GM21576 (cell line): ENCODE measurements at regions not wholly inside any gene's neighbourhood (a gene's known extent, or its start where the extent isn't known, plus 50 kb on each side); places are given as distances from the start of the nearest gene placed in this dataset.

ENCODE experiments used
- ATAC-seq: cut with Tn5 transposase; IDR thresholded peaks from one replicate; pipeline ENCODE4 v1.9.1; 2021; ENCODE audit warnings: mild to moderate bottlenecking, moderate library complexity; ENCODE audit not compliant: unreplicated experiment

DNA sequence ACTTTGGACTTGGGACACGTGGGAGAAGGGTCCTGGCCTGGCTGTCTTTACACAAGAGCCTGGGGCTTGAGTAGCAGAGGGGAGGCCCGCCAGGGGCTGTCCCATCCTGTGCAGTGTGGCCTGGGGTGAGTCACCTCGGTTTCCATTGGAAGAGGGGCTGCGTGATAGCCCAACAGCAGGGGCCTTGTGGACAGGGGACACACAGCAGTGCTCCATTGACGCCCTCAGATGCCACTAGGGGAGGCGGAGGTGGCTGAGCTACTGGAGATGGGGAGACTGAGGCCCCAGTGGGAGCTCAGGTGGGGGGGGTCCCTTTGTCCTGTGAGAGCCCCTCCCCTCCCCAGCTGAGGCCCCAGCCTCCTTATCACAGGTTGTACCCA lies 50.0 kb upstream of the RNU6ATAC start:
- ATAC-seq: no peak

DNA sequence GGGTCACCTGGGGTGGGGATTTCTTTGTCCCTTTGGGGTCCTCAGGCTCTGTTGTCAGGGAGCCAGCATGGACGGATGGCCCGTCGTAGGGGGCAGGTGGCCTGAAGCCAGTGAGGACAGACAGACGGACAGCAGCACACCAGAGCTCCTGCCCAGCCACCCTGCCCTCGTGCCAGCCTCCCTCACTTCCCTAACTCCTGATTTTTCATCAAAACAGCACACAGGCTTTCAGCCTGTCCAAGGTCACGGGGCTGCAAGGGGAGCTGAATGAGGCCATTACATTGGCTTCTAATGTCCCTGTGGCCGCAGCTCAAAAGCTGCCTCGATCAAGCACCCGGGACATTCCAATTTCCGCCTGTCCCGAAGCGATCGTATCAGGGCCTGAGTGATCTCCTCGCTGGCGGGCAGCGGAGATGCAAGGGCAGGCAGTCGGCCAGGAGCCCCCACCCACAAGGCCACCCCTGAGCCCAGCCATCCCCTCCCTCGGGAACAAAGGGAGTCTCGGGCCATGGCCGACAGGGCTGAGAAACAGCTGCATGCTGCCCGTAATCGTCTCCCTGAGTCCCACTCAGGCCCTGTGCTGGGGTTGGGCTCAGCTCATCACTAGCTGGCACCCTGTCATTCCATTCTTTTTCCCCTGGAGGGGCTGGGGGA lies 50.5 kb upstream of the RNU6ATAC start:
- ATAC-seq: no peak

DNA sequence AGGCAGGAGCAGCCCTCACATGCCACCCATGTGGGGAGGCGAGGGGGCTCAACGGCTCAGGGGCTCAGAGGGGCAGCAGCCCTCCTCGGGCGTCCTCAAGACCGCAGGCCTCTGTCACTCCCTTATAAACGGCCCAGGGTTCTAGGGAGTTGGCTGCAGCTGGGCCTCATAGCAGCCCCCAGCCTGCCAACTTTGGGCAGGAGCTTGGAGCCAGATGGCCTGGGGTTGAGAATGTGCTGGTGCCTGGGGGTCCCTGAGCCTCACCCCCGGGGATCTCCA lies 51.0 kb upstream of the RNU6ATAC start:
- ATAC-seq: no peak

DNA sequence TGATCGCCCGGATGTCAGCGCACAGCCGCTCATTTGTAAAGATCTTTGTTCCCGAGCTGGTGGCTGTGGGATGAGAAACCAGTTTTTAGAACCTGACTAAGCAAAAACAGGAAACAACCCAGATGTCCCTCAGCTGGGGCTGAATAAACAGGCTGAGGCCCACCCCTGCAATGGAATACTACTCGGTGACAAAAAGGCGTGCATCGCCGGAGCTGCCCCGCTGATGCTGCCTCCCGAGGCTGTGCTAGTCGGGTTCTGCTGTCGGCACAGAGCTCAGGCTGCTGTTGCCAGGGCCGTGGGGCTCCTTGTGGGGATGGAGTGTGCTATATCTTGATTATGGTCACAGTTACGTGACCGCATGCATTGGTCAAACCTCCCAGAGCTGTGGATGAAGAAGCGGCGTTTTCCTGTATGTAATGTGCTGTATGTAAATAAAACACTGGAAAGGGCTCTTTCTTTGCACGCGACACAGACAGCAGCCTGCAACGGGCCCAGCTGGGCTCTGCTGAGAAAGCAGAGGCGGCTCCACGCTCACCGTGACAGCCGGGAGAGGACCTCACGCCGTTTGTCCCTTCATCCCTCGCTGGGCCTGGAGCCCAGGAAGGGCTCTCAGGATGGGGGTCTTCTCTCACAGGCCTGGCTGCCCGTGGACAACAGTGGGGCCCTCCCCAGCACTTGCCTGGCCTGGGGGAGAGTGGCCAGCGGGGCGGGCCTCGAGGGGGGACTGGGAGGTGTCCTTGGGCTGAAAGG lies 51.5 kb upstream of the RNU6ATAC start:
- ATAC-seq: no peak

DNA sequence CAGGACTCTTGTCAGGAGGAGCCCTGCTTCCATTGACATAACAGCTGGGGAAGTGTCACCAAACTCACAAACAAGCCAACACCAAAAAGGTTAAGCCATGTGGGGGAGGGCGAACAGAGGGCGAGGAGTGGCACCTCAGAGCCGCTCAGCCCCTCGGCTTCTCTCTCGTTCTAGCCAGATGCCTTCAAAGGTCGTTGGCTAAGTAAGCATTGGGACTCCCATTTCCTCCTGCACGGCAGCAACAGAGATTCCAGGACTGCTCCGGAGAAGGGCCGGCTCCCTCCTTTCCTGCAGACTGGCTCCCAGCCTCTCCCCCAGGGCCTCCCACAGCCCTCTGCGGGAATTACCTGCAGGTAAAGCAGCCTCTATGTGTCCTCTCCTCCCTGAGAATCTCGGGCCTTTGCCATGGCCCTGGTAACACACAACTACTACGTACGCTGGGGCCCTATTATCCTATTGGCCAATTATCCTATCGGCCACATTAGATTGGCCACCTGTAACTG lies 52.1 kb upstream of the RNU6ATAC start:
- no peak for ATAC-seq

DNA sequence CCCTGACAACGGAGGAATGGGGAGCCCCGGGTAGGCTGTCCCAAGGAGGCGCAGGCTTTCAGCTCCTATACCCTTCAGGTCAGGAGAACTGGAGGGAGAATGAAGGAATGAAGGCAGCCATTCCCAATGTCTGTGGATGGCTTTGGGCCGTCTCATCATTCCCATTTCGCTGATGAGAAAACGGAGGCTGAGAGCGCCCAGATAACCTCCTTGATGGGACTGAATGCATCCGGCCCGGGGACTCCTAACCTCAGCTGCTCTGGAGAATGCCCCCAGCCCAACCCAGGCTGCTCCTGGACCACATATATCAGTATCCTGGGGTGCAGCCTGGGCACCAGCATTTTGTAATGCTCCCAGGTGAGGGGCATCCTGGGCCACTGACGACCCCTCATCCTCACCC lies 52.6 kb upstream of the RNU6ATAC start:
- no peak for ATAC-seq

DNA sequence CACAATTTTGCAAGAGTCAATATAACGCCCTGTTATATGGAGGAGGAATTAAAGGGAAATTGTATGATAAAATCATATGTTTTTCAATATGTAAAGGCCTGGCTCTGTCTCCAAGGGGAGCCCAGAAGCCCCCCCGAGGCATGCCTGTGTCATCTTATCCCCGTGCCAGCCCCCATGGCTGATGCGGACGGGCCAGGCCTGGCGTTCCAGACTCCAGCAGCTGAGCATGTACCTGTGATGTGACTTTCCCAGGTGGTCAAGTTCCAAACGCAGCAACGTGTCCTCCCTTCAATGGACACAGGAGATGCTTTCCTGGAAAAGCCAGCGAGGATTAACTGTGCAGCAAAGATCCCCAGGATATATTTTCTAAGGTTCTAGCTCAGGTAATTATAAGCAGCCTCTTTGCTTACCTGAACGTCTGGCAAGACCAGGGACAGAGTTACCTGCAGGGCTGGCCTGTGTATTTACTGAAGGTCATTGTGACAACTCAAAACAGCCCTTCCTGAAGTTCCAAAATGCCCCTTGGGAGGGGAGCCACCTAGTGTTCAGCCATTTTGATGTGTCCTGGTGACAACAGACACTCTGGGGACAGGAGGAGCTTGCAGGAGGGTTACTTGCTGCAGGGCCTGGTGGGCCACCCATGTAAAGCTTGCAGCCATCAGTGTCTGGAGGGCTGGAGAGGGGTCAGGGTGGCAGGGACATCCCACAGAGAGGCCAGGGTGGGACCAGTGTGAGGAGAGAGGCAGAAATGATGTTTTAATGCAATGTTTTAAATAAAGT lies 53.3 kb upstream of the RNU6ATAC start:
- ATAC-seq: no peak

DNA sequence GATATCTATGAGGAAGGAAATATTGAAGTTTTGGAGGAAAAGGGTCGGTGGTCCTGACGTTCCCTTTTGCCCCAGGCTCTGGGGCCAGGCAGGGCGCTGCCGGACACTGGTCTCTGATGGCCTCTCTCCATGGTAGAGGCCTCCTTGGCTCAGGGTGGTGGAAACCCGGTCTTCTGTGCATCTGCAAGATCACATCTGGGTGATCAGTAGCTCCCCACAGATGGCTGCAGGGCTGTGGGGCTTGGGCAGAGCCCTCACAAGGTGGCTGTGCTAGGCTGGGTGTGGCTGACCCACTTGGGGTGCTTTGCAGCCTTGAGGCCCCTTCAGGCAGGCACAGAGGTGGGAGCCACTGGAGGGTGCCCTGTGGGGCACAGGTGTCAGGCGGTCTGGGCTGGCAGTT lies 53.9 kb upstream of the RNU6ATAC start:
- ATAC-seq: no peak

DNA sequence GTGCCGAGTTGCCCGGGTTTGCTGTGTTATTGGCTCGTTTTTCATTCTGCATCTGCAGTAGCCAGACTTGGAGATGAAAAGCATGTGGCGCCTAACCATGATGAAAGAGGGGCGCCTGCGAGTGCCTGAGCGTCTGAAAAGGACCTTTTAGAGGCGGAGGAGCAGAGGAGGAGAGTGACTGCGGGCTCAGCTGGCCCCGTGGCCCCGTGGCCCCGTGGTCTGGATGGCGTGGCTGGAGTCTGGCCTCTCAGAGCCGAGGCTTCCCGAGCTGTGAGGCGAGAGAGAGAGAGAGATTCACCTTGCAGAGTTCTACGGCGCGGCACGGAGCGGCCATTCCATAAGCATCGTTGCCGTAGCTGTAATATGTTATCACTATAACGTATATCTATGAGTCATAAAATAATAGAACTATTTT lies 55.3 kb upstream of the RNU6ATAC start:
- no peak for ATAC-seq

DNA sequence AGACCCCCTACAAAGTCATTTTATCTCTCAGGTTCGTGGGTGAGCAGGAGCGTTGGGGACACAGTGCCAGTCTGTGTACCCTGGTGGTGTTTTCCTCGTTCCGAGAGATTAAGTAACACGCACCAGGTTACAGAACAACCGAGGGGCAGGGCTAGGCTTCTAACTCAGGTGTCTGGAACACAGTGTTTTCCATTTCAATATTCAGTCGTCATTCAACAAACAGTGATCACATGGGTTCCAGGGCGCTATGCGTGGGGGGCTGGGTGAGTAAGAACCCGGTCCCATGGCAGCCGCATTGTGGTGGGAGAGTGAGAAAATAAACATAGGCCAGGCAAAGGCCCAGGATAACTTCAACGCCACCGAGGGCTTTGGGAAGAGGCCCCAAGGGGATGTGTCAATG lies 55.9 kb upstream of the RNU6ATAC start:
- ATAC-seq: no peak

DNA sequence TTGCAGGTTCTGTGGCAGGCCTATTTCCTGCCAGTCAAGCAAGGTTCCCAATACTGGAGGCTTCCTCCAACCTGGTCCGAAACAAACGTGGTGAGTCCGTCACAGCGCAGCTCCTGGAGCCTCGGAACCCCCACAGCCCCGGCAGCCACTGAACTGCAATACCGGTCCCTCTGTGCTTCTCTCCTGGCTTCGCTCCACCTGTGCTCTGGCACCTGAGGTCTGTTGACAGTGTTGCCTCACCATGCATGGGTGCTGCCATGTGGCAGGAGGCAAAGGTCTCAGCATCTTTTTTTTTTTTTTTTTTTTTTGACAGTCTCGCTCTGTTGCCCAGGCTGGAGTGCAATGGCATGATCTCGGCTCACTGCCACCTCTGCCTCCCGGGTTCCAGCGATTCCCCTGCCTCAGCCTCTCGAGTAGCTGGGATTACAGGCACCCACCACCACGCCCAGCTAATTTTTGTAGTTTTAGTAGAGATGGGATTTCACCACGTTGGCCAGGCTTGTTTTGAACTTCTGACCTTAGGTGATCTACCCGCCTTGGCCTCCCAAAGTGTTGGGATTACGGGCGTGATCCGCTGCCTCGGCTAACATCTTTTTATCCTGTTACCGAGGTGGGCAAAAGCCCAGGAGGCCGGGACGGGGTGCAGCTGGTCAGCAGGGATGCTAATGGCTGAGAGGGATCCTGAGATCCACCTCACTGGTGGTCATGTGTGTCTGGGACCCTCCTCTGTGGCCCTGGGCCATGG lies 57.1 kb upstream of the RNU6ATAC start:
- ATAC-seq: no peak

DNA sequence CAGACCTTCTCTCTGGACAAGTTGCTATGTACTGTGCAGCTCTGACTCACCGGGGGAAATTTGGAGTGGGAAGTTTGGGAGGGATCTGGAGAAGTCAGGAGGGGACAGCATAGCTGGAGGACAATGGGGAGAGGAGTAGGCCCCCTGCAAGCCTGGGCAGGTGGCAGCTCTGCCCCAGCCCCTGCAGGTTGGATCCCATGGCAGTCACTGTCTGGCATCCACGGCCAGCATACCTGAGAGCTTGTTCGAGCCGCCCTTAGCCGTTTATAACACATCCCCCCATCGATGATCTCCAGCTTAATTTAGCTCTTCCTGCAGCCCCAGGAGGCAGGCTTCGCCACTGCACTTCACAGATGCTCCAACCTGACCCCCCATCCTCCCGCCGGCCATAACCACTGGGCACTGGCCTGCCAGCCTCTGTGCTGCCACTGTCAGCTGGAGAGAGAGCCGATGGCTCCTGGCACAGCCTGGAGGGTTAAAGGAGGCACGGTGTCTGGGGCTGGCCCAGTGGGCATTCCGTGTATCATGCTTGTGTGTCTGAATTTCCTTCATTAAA lies 57.7 kb upstream of the RNU6ATAC start:
- no peak for ATAC-seq

DNA sequence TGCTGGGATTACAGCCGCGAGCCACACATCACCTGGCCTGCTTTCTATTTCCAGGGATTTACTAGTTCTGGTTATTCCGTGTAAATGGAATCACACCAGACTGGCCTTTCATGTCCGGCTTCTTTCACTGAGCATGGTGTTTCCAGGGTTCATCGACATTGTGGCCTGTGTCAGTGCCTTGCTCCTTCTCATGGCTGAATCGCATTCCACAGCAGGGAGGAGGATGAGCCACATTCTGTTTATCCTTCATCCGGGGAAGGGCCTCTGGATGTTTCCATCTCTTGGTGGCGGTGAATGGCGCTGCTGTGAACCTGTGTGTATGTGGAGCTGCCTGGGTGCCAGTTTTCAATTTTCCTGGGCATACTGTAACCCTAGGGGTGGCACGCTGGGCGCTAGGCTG lies 58.7 kb upstream of the RNU6ATAC start:
- no peak for ATAC-seq

DNA sequence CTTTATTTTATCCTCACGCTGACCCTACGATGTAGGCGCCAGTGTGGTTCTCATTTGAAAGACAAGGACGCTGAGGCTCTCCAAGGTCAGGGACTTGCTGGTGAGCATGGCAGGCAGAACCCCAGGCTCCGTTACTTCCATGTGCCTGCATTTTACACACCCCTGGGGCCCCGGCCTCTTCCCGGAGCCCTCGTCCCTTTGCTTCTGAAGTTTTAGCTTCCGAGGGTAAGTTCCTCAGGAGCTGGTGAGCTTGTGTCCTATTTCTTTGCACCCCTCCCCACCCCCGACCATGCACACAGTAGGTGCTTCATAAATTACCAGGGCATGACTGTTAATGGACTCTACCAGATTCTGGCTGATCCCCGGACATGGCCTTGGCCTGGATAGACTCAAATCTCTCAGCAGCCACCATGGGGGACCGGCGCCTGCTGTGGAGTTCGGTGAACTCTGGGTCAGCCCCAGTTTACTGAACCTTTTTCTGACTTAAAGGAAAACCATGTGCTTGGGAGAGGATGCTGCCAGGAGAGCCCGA lies 59.3 kb upstream of the RNU6ATAC start:
- no peak for ATAC-seq

DNA sequence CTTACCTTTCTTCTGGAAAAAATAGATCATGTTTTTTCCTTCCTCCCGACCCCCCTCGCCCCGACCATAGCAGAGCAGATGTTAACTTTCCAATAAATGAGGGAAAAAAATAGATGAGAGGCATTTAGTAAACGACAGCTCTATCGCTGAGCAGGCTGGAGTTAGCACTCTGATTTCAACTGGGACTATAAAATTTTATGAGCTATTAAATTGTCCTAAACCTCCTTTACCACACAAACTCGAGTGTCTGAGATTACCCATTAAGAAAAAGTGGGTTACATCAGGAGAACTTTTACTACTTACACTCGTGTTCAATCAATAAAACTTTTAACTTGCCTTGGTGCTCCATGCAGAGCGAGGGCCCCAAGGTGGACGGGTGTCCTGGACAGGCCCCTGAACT lies 59.8 kb upstream of the RNU6ATAC start:
- ATAC-seq: no peak

DNA sequence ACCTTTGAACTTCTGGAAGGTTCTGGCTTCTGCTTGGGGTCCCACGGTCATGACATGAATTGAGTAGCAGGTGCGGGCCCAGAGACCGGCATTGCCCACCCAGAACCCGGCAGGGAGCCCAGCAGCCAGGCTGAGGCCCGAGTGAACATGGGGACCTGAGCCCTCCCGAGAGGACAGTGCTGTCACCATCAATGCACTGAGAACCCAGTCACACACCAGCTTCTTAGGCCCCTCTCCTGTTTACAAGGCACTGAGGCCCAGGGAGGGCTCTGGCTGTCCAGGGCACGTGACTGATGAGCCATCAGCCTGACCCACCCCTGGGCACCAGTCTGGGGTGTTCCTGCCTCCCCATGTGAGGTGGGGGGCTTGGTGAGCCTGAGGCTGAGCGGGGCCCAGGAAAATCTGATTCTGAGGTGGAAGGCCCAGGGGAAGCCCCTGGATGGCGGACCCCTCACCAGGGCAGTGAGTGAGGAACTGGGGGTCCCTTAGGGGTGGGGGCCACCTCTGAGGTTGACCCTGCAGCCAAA lies 60.3 kb upstream of the RNU6ATAC start:
- no peak for ATAC-seq

DNA sequence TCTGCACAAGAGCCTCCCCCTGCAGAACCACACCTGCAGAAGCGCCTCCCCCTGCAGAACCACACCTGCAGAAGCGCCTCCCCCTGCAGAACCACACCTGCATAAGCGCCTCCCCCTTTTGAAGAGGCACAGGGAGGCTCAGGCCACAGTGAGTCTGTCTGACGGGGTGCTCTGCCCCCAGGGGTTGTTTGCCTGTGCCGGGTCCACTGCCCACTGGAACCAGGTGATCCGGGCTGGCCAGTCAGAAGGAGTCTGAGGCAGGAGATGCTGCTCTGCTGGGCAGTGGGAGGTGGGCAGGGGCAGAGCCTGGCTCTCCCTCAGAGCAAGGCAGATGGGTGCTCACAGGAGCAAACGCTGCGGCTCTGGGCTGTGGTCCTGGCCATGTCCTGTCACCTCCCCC lies 60.8 kb upstream of the RNU6ATAC start:
- ATAC-seq: no peak

DNA sequence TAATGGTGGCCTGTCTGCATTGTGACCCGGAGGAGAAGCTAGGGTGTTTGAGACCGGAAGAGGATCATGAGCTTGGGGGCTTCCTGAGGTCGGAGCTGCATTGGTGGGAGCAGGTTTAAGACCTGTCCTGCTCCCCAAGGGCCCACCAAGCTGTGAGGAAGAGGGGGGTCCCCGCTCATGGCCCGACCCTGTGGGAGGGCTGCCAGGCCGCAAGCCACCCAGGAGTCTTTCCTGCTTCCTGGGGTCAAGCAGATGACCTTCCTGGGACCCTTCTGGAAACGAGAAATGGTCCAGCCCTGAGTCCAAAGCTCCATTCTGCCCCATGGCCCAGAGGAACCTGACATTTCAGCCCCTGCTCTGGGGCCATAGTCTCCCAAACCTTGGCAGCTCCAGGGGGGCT lies 61.5 kb upstream of the RNU6ATAC start:
- no peak for ATAC-seq

DNA sequence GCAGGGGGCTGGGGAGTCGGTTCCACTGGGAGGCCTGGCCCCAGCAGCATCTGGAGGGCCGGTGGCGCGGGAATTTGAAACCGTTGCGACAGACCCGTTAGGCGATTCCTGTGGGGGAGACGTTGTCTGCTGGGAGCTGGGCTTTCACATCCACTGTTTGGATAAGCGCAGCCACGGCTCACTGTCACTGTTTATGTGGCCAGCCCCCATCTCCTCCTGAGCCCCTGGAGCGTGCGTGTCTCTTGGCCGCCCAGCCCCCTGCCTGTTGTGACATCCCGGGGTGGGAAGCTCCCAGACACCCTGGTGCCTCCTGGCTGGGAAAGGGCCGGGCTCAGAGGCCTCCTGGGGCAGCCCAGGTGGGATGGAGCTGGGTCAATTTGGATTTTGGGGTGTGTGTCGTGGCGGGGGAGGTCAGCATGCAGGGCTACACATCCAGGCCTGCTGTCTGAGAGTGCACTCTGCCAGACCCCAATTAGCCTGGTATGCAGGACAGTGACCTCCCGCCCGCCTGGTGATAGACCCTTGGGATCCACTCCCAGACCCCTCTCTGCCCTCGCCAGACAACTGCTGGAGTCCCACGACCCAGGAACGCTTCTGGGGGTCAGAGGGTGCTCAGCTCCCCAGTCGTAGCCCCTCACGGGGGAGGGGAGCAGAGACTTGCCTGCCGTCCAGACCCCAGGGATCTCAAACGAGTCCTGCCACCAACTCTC lies 62.0 kb upstream of the RNU6ATAC start:
- no peak for ATAC-seq
